DND-41 (cell line): ENCODE measurements at regions not wholly inside any gene's neighbourhood (a gene's known extent, or its start where the extent isn't known, plus 50 kb on each side); places are given as distances from the start of the nearest gene placed in this dataset.

Source experiments
- CTCF ChIP-seq: IDR thresholded peaks from 2 replicates; pipeline ENCODE4 v1.5.1; 2012; ENCODE audit warnings: borderline replicate concordance, low read length, moderate library complexity, mild to moderate bottlenecking; ENCODE audit not compliant: poor library complexity, severe bottlenecking; ENCODE audit errors: extremely low read depth
- EZH2 ChIP-seq: IDR thresholded peaks from 3 replicates; pipeline ENCODE4 v1.6.1; 2012; ENCODE audit warnings: borderline replicate concordance, low read depth, mild to moderate bottlenecking, moderate library complexity, low read length, inconsistent platforms; ENCODE audit not compliant: severe bottlenecking

GRCh38 chr1:29869802-29870201 lies 633.5 kb downstream of the PTPRU start:
- TF ChIP-seq CTCF (no peak), EZH2 (no peak)
